Loucy (cell line): ENCODE measurements at regions not wholly inside any gene's neighbourhood (a gene's known extent, or its start where the extent isn't known, plus 50 kb on each side); places are given as distances from the start of the nearest gene placed in this dataset.

Source experiments
- H2AFZ ChIP-seq: fragments of 200-600 bp; sonication (generic); 2 replicates; pipeline ENCODE4 v1.6.0; 2016; ENCODE audit warnings: antibody characterized with exemption, mild to moderate bottlenecking, low read length, moderate library complexity
- H3F3A ChIP-seq: fragments of 200-600 bp; 2 replicates; pipeline ENCODE4 v1.6.0; 2016; ENCODE audit warnings: antibody characterized with exemption, low read depth, mild to moderate bottlenecking
- H3K27me3 ChIP-seq: fragments of 200-600 bp; sonication (generic); 2 replicates; pipeline ENCODE4 v1.6.1; 2014; ENCODE audit warnings: low read length, mild to moderate bottlenecking; ENCODE audit not compliant: insufficient read depth, poor library complexity, severe bottlenecking
- H3K36me3 ChIP-seq: fragments of 200-600 bp; sonication (generic); 2 replicates; pipeline ENCODE4 v1.6.1; 2016; ENCODE audit warnings: low read length; ENCODE audit not compliant: insufficient read depth
- H3K4me1 ChIP-seq: fragments of 200-600 bp; sonication (generic); 2 replicates; pipeline ENCODE4 v1.5.1; 2014; ENCODE audit warnings: low read length, mild to moderate bottlenecking; ENCODE audit not compliant: insufficient read depth, poor library complexity, severe bottlenecking
- H3K4me2 ChIP-seq: fragments of 200-600 bp; sonication (generic); 2 replicates; pipeline ENCODE4 v1.6.0; 2014; ENCODE audit warnings: antibody characterized with exemption, low read length, low read depth, mild to moderate bottlenecking; ENCODE audit not compliant: poor library complexity, severe bottlenecking
- H3K4me3 ChIP-seq: fragments of 200-600 bp; sonication (generic); 2 replicates; pipeline ENCODE4 v1.5.1; 2014; ENCODE audit warnings: low read length, mild to moderate bottlenecking, mixed read lengths; ENCODE audit not compliant: poor library complexity, severe bottlenecking
- H3K79me2 ChIP-seq: fragments of 200-600 bp; sonication (generic); 2 replicates; pipeline ENCODE4 v1.6.1; 2014; ENCODE audit warnings: low read length; ENCODE audit not compliant: insufficient read depth
- H3K9ac ChIP-seq: fragments of 200-600 bp; sonication (generic); 2 replicates; pipeline ENCODE4 v1.6.0; 2014; ENCODE audit warnings: mild to moderate bottlenecking, low read depth, low read length, moderate library complexity; ENCODE audit not compliant: poor library complexity, severe bottlenecking
- H3K9me2 ChIP-seq: fragments of 200-600 bp; sonication (generic); replicated peaks from 2 replicates; pipeline ENCODE4 v1.6.1; 2016; ENCODE audit warnings: low read depth, low read length, mixed read lengths
- H3K9me3 ChIP-seq: fragments of 200-600 bp; sonication (generic); 2 replicates; pipeline ENCODE4 v1.6.1; 2014; ENCODE audit warnings: mild to moderate bottlenecking, antibody characterized with exemption, low read length, low read depth; ENCODE audit not compliant: insufficient read depth
- H4K20me1 ChIP-seq: fragments of 200-600 bp; sonication (generic); 2 replicates; pipeline ENCODE4 v1.6.0; 2014; ENCODE audit warnings: antibody characterized with exemption, low read length, mild to moderate bottlenecking; ENCODE audit not compliant: insufficient read depth, poor library complexity, severe bottlenecking
- EZH2phosphoT487 ChIP-seq: fragments of 200-600 bp; IDR thresholded peaks from 2 replicates; pipeline ENCODE4 v1.6.1; 2018; ENCODE audit warnings: antibody characterized with exemption, mild to moderate bottlenecking, moderate library complexity, borderline replicate concordance
- TF ChIP-seq, protein P1 (sequence below): fragments of 200-600 bp; sonication (generic); conservative IDR thresholded peaks from 2 replicates; pipeline ENCODE4 v1.5.1; 2014; ENCODE audit warnings: mild to moderate bottlenecking, antibody characterized with exemption, low read length

GRCh38 chr13:50644081-50644871 is 199.2 kb downstream of the DLEU7 start:
- Histone ChIP-seq H3K36me3 (no peaks in the 10 kb centered on the region), H3K4me2 (no peak overlapping the region), H3K4me3 (no peak overlapping the region), H3K4me1 (no peaks in the 10 kb centered on the region), H3K9me3 (no peaks in the 10 kb centered on the region), H4K20me1 (no peaks in the 10 kb centered on the region), H3K79me2 (no peaks in the 10 kb centered on the region), H3F3A (no peaks in the 10 kb centered on the region), H2AFZ (no peak overlapping the region), H3K9me2 (no peaks in the 10 kb centered on the region), H3K9ac (no peak overlapping the region), H3K27me3 (no peaks in the 10 kb centered on the region)
- TF ChIP-seq EZH2phosphoT487: no peak
- TF ChIP-seq, protein P1, sequence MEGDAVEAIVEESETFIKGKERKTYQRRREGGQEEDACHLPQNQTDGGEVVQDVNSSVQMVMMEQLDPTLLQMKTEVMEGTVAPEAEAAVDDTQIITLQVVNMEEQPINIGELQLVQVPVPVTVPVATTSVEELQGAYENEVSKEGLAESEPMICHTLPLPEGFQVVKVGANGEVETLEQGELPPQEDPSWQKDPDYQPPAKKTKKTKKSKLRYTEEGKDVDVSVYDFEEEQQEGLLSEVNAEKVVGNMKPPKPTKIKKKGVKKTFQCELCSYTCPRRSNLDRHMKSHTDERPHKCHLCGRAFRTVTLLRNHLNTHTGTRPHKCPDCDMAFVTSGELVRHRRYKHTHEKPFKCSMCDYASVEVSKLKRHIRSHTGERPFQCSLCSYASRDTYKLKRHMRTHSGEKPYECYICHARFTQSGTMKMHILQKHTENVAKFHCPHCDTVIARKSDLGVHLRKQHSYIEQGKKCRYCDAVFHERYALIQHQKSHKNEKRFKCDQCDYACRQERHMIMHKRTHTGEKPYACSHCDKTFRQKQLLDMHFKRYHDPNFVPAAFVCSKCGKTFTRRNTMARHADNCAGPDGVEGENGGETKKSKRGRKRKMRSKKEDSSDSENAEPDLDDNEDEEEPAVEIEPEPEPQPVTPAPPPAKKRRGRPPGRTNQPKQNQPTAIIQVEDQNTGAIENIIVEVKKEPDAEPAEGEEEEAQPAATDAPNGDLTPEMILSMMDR: no peak

GRCh38 chr13:50645092-50645491 is 198.4 kb downstream of the DLEU7 start:
- H3K4me1 ChIP-seq: no peaks in the 10 kb centered on the region
- H3K9ac ChIP-seq: no peak overlapping the region
- no peaks in the 10 kb centered on the region for H3K36me3 ChIP-seq
- H3K27me3 ChIP-seq: no peaks in the 10 kb centered on the region
- H3K9me2 ChIP-seq: no peaks in the 10 kb centered on the region
- TF ChIP-seq, protein P1: no peak
- no peaks in the 10 kb centered on the region for H3K9me3 ChIP-seq
- H3K4me2 ChIP-seq: no peak overlapping the region
- H3K79me2 ChIP-seq: no peaks in the 10 kb centered on the region
- no peak overlapping the region for H3K4me3 ChIP-seq
- H2AFZ ChIP-seq: no peak overlapping the region
- no peaks in the 10 kb centered on the region for H4K20me1 ChIP-seq
- H3F3A ChIP-seq: no peaks in the 10 kb centered on the region

GRCh38 chr13:50646070-50646469 is 197.4 kb downstream of the DLEU7 start:
- Histone ChIP-seq H3F3A (no peaks in the 10 kb centered on the region), H4K20me1 (no peaks in the 10 kb centered on the region), H3K4me3 (no peak overlapping the region), H3K27me3 (no peaks in the 10 kb centered on the region), H3K4me1 (peaks cover 7% of the 10 kb centered on the region), H3K9me2 (no peaks in the 10 kb centered on the region), H3K4me2 (no peak overlapping the region), H3K79me2 (no peaks in the 10 kb centered on the region), H3K36me3 (no peaks in the 10 kb centered on the region), H2AFZ (no peak overlapping the region), H3K9ac (no peak overlapping the region), H3K9me3 (no peaks in the 10 kb centered on the region)
- TF ChIP-seq EZH2phosphoT487: no peak
- TF ChIP-seq, protein P1: no peak
